ENCODE measurements at regions not wholly inside any gene's neighbourhood (a gene's known extent, or its start where the extent isn't known, plus 50 kb on each side); places are given as distances from the start of the nearest gene placed in this dataset.
"Not testable (repeated sequence)": the region's sequence is repeated elsewhere in the genome, so short reads cannot be mapped to it uniquely, and the experiment has no call there.

DNA sequence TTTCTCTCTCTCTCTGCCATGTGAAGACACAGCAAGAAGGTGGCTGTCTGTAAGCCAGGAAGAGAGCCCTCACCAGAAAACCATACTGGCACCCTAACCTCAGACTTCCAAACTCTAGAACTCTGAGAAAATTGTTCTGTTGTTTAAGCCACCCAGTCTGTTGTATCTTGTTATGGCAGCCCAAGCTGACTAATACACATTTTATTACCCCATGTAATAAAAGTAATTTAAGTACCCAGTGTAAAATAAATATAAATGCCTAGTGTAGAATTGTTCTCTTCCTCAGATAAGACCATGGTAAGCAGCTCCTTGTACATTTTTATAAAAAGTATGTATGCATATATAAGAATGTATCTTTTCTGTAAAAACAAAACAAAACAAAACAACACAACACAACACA lies 119.7 kb downstream of the DTL start:
- ATAC-seq (ENCODE audit: poor library complexity) (no peak), DNase-seq (no peak)
- intact Hi-C loops (cut with DNase I) = no loop called here

DNA sequence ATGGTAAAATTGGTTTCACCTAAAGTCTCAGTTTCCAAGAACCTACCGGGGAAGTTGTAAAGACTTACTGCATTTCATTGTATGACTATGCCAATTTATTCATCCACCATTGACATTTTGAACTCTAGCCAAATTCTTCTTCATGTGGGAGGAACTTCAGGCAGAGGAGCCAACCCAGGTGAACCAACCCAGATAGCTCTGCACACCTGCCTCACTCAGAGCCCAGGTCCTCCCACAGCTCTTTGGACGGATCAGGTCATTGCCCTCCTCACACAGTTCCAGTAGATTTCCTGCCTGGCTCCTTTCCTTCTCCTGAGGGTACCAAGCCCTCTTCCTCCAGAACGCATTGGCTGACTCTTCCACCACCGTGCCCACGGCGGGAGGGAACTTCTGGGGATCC lies 121.7 kb downstream of the DTL start:
- ATAC-seq (ENCODE audit: poor library complexity) = no peak
- no peak for DNase-seq
- intact Hi-C loops (cut with DNase I) = no loop called here

DNA sequence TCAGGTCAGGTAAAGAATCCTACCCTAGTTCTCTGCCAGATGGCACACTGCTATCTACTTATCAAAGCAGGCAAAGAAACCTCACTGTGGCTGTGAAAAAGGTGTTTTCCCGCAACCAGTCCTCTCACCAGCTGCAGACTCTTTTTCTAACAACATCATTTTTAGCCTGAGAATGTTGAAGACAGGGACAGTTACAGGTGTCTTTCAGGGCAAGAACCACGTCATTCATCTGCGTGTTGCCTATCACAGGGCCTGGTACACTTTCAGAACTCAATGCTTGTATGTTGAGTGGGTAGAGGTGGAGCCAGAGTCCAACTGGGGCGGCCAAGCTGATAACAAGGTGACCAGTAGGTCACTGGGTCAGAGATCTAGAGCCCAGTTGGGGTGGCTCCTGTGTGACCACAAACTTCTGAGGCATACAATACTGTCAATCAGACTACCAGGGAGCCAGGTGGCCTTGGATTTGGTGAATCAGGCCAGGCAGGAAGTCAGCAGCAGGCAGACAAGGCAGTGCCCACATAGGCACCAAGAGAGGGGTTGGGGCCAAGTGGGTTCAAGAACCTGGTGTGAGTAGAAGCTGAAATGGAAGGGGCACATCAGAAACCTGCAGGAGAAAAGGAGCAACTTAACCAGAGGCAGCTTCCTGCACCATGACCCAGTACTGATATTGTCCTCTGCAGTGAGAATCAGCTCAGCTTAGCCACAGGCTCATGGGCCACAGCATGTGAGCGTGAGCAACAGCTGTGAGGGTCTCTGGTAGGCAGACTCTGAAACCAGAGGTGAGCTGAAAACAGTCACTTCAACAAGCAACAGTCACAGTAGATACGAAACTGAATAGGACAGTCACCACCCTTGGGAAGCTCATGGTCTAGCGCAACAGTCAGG lies 123.6 kb downstream of the DTL start:
- intact Hi-C loops (cut with DNase I) = no loop called here
- ATAC-seq (ENCODE audit: poor library complexity) = peak; percentile 51

DNA sequence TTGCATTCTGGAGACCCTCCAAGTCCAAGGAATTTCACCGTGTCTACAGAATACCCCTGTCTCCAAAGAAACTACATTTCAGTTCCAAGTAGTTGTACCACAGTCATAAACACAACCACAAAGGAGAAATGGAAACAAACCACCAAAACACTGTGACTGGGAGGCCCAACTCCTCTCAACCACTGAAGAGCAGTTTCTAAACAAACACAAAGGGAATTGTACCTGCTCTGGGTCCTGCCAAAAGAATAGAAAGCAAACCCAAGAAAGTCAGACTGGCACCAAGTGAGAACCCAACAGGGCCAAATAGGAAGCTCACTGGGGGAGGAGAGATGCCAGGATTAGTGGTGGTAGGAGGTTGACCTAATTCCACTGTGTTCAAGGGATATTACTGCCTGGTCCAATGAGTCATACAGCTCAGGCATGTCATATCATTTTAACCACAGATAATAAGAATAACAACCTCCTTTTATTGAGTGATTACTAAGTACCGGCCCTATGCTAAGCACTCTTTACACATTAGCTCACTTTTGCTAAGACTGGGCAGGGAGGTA lies 123.9 kb upstream of the PPP2R5A start:
- intact Hi-C loops (cut with DNase I) = loop anchor here (10.0 kb wide), 1 partner anchor 123 kb away; the partner anchor contains the start of gene PPP2R5A
- DNase-seq (no peak), ATAC-seq (ENCODE audit: poor library complexity) (no peak)

More for the DNA sequence above, 123.6 kb downstream of the DTL start:
- no peak for DNase-seq

DNA sequence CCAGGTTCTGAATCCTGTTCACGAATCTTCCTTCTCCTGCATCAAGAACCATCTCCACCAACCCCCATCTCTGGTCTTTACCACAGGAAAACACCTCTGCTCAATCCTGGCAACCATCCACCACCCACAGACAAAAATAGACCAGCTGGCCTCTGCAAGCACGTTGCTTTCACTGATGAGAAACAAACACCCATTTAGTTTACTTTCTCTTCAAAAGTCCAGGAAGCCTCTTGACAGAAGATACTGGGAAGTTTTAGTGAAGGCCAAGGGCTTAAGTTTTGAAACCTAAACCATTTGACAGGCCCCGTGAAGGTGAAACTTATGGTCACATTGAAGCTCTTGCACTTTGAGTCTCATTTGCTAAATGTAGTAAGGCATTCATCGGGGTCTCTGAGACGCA lies 122.6 kb upstream of the PPP2R5A start:
- peak; percentile 59 for DNase-seq
- peak; percentile 69 for ATAC-seq (ENCODE audit: poor library complexity)
- intact Hi-C loops (cut with DNase I) = loop anchor here (10.0 kb wide), 1 partner anchor 122 kb away; the partner anchor contains the start of gene PPP2R5A

DNA sequence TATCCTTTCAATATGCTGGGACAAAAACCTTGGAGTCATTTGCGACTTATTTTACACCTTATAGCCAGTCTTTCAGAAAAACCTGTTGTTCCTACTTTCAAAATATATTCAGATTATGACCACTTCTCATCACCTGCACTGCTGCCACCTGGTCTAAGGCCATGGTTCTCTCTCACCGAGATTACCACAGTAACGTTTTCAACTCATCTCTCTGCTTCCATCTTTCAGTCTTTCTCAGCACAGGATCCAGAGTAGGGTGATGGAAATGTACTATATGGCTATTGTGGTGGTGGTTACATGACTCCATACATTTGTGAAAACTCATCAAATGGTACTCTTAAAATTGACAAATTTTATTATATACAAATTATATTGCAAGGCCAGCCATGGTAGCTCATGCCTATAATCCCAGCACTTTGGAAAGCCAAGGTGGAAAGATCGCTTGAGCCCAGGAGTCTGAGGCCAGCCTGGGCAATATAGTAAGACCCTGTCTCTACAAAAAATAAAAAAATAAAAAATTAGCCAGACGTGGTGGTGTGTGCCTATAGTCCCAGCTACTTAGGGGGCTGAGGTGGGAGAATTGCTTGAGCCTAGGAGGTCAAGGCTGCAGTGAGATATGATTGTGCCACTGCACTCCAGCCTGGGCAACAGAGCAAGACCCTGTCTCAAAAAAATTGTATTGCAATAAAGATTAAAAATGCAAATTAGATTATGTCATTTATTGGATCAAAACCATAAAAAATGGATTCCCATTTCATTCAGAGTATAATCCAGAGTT lies 120.9 kb upstream of the PPP2R5A start:
- DNase-seq (no peak), ATAC-seq (ENCODE audit: poor library complexity) (no peak)
- intact Hi-C loops (cut with DNase I) = loop anchor here (10.0 kb wide), 1 partner anchor 121 kb away; the partner anchor contains the start of gene PPP2R5A

DNA sequence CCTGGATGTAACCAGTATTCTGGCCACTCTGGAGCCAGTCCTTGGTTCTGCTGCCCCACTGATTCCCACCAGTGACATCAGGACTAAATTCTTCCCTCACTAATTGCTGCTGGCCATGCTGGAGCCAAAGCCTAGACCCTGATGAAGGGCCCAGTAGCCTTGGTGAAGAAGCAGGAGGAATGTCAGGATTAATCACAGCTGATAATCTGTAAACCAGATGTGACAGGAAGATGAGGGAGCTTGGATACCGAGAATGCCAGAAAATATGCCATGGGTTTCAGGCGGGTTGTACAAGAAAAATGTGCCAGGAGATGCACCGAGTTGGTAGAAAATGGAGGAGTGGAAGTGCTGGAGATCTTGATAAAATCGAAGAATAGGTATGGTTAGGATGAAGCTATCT lies 119.0 kb upstream of the PPP2R5A start:
- intact Hi-C loops (cut with DNase I) = loop anchor here (10.0 kb wide), 1 partner anchor 119 kb away; the partner anchor contains the start of gene PPP2R5A
- ATAC-seq (ENCODE audit: poor library complexity) (no peak), DNase-seq (no peak)

DNA sequence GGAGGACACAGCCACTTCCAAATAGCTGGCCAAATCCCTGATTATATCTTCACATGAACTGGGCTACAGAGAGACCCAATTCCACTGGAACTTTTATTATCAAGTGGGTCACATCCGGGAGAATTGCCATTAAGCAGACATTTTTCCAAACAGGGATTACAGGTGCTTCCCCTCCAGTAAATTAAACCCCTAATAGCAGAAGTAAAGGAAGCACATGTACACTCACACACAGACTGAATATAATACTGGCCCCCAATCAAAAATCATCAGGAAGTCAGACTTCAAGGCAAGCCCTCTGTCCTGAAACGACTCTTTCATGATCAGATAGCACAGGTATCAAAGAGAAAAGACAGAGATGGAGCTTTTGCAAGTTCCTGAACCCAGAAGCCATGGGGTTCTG lies 118.6 kb upstream of the PPP2R5A start:
- intact Hi-C loops (cut with DNase I) = loop anchor here (10.0 kb wide), 1 partner anchor 118 kb away; the partner anchor contains the start of gene PPP2R5A
- DNase-seq (no peak), ATAC-seq (ENCODE audit: poor library complexity) (peak; percentile 44)

DNA sequence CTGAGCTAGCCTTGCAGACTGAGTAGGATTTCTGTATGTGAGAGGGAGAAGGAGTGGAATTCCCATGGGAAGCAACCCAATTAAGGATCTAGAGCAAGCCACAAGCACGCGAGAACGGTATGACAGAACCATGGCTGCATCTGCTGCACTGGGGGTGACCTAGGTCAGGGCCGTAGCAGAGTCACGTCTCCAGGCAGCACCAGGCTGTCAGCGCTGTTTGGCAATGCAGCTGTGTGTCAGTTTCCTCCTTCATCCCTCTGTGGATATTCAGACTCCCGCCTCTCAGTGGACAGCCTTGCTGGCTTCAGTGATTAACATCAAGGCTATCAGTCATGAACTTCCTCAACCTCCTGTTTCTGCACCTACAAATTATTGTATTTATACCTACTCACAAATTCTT lies 118.1 kb upstream of the PPP2R5A start:
- peak; percentile 82 for ATAC-seq (ENCODE audit: poor library complexity)
- intact Hi-C loops (cut with DNase I) = loop anchor here (10.0 kb wide), 1 partner anchor 118 kb away; the partner anchor contains the start of gene PPP2R5A
- DNase-seq = peak; percentile 68

DNA sequence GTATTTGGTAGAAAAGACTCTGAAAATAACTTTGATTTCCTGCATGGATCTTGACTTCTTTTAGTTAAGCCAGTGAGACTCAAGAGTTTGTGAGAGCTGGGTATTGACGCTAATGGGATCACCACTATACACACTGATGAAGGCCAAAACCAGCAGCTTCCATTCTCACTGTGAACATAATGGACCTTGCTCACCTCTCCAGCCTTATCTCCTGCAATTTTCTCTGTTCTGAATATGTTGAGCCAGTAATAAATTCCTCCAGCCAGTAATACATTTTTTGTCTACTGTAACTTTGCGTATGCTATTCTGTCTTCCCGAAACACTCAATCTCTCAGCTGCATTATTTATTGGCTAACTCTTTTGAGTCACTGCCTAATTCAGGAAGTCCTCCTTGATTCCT lies 111.6 kb upstream of the PPP2R5A start:
- DNase-seq (no peak), ATAC-seq (ENCODE audit: poor library complexity) (no peak)
- intact Hi-C loops (cut with DNase I) = no loop called here

DNA sequence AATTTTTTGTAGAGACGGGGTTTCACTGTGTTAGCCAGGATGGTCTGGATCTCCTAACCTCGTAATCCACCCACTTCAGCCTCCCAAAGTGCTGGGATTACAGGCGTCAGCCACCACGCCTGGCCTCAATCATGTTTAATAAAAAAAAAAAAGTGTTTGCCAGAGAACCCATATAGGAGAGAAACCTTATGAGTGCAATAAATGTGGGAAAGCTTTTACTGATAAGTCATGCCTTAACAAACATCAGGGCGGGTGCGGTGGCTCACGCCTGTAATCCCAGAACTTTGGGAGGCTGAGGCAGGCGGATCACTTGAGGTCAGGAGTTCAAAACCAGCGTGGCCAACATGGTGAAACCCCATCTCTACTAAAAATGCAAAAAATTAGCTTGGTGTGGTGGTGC lies 110.9 kb upstream of the PPP2R5A start:
- intact Hi-C loops (cut with DNase I); DNase-seq; ATAC-seq (ENCODE audit: poor library complexity): not testable (repeated sequence)

DNA sequence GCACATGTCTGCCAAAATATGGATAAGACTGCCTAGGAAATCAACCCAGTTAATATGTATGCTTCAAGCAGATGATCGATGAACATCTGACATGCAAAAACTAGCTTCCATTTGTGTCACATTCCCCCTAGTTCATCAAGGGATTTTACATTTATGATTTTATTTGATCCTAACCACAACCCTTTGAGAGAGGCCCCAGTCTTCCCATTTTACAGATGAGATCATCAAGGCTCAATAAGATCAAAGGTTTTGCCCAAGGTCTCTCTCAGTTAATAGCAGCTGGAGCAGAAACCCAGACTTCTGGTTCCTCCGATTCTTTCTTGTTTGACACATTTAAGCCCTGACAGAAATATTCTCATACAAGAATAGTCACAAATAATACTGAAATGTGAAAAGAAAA lies 107.7 kb upstream of the PPP2R5A start:
- intact Hi-C loops (cut with DNase I) = no loop called here
- DNase-seq (no peak), ATAC-seq (ENCODE audit: poor library complexity) (no peak)

DNA sequence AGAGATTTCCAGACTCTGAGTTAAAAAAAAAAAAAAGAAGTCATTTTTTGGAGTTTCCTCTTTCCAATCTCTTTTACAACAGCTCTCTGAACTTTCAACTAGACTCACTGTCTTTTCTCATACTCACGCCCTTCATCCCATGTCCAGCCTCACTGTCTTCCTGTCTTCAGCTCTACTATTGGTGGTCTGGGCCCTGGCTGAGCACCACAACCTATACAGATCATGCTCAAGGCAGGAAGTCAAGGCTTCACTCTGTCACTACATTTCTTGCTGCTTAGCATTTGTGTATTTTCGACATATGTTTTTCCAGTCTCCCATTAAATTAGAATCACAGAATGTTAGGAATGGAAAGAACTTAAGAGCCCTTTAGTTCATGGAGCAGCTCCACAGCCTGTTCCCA lies 106.4 kb upstream of the PPP2R5A start:
- DNase-seq (no peak), ATAC-seq (ENCODE audit: poor library complexity) (no peak)
- intact Hi-C loops (cut with DNase I) = no loop called here

DNA sequence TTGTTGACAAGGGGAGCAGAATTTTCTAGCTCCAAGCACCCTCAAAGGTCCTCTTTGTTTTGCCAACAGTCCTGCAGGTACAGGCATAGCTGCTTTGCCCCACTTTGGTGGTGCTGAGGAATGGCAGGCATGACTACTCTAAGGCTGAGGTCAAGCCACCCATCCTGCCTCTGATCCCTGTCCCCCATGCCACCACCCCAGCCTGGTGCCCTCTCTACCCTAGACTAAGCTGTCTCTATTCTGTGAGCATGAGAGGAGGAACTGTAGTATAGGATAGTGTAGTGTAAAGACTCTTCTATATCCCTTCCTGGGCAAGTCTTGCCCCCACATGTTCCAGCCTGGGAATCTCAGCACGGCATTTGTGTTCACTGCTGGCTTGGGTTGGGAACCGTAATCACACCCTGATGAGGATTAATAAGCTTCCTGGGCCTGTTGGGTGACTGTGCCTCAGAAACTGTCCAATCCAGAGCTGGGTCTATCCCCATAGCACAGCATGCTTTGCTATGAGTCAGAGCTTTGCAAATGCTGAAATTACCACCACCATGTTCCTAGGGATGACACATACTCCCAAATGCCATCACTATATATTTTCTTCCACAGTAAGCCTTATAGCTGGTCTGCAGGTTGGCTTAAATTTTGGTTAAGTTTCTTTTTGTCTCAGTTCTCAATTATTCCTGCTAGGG lies 105.7 kb upstream of the PPP2R5A start:
- no peak for ATAC-seq (ENCODE audit: poor library complexity)
- intact Hi-C loops (cut with DNase I) = no loop called here
- DNase-seq = no peak

DNA sequence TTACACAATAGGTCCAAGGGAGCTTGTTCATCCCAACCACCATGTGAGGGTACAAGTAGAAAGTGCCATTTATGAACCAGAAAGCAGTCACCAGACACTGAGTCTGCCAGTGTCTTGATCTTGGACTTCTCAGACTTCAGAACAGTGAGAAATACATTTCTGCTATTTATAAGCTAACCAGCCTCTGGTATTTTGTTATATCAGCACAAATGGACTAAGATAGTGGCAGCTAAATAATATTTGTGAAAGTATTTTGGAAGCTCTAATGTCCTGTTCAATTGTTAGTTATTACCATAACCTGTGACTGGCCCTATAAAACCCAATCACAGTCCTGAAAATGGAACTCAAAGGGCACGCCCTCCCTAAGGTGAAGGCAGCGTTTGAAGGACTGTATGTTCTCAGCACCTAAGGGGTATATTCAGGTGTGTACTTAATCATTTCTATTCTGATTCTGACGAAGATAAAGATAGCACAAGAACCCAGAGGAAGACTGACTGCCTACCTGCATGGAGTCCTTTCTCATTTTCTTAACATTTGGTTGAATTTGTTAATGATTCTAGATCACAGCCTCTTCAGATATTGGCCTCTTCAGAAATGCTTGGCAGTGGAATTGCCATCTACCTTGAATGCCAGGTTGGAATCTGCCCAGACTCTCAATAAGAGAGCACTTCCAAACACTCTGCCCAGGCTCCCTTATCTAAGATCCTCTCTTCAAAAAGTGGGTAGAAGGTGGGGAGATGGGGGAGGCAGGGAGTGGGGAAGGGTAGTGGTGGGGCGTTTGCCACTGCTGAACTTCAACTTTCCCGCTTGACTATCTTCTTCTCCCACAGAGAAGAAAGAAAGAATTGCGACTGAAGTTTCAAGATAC lies 104.0 kb upstream of the PPP2R5A start:
- DNase-seq (no peak), ATAC-seq (ENCODE audit: poor library complexity) (peak; percentile 38)
- intact Hi-C loops (cut with DNase I) = no loop called here

DNA sequence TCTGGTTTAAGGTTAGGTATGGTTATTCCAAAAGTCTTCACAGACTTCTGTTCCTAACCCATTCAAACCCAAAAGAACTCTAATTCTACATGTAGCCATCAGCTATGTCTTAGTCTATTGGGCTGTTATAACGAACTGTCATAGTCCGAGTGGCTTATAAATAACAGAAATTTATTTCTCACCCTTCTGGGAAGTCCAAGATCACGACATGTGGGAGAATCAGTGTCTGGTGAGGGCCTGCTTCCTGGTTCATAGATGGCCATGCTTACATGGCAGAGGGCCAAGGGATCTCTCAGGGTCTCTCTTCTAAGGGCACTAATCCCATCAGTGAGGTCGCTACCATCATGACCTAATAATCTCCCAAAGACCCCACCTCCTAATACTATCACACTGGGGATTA lies 103.0 kb upstream of the PPP2R5A start:
- ATAC-seq (ENCODE audit: poor library complexity) (no peak), DNase-seq (no peak)
- intact Hi-C loops (cut with DNase I) = no loop called here

DNA sequence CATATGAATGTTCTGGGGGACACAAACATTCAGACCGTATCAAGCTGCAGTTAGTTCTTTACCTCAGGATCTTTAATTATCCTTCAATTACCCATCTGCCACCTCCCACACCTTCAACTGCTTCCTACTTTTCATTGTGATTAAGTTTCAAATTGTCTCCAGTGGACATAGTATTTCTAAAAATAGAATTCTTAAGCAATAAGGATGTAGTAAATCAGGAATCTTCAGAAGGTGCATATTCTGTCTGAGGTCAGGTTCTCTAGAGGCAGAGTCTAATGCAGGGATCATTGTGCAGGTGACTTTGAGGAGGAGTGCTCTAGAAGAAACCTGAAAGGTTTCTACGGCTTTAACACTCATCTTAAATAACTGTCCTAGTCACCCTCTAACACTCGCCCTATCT lies 102.6 kb upstream of the PPP2R5A start:
- DNase-seq (no peak), ATAC-seq (ENCODE audit: poor library complexity) (no peak)
- intact Hi-C loops (cut with DNase I) = no loop called here

Measured in Right ventricle myocardium superior (tissue), 1 donor.